PC-3 (cell line): ENCODE measurements at regions not wholly inside any gene's neighbourhood (a gene's known extent, or its start where the extent isn't known, plus 50 kb on each side); places are given as distances from the start of the nearest gene placed in this dataset.

Experiments
- ATAC-seq: fragments of 200-7000 bp; cut with Tn5 transposase; 2 replicates; pipeline ENCODE4 v1.9.1; 2020; ENCODE audit warnings: mild to moderate bottlenecking, moderate library complexity
- BruUV-seq: library from RNA; stranded (reverse); fragments of 400-500 nt; replicated peaks from 2 replicates; lab custom pipeline; 2021; lab: Mats Ljungman, UMichigan
- CTCF ChIA-PET: fragments of 300-600 bp; sonication (Branson Sonifier 250); formaldehyde crosslinking; loops from one replicate; lab custom pipeline; 2022; ENCODE audit warnings: antibody characterized with exemption; lab: Charles Lee
- POLR2A ChIA-PET: fragments of 300-600 bp; sonication (Branson Sonifier 250); formaldehyde crosslinking; loops from one replicate; lab custom pipeline; 2022; ENCODE audit warnings: antibody characterized with exemption; ENCODE audit not compliant: unreplicated experiment; lab: Charles Lee
- DNase-seq: peaks from one replicate; pipeline ENCODE4 v3.0.0-alpha.2; 2015
- H2AFZ ChIP-seq: fragments of 300-600 bp; sonication (generic); 2 replicates; pipeline ENCODE4 v1.6.0; 2016; ENCODE audit warnings: antibody characterized with exemption, low read length
- H3F3A ChIP-seq: fragments of 300-600 bp; sonication (generic); one replicate; pipeline ENCODE4 v1.6.0; 2017; ENCODE audit warnings: antibody characterized with exemption, low read length, control low read depth, mild to moderate bottlenecking; ENCODE audit not compliant: unreplicated experiment
- H3K27ac ChIP-seq: fragments of 300-600 bp; sonication (generic); 2 replicates; pipeline ENCODE4 v1.5.1; 2016; ENCODE audit warnings: mild to moderate bottlenecking, low read length
- H3K27me3 ChIP-seq: fragments of 300-600 bp; sonication (generic); 2 replicates; pipeline ENCODE4 v1.6.1; 2016; ENCODE audit warnings: low read length, mixed read lengths
- H3K36me3 ChIP-seq: fragments of 300-600 bp; sonication (generic); 2 replicates; pipeline ENCODE4 v1.6.1; 2016; ENCODE audit warnings: low read depth, mixed run types, low read length, mixed read lengths
- H3K4me1 ChIP-seq: fragments of 300-600 bp; sonication (generic); 2 replicates; pipeline ENCODE4 v1.5.1; 2016; ENCODE audit warnings: low read length; ENCODE audit not compliant: insufficient read depth
- H3K4me2 ChIP-seq: fragments of 300-600 bp; sonication (generic); 2 replicates; pipeline ENCODE4 v1.6.0; 2016; ENCODE audit warnings: low read length
- H3K4me3 ChIP-seq: fragments of 300-600 bp; sonication (generic); 2 replicates; pipeline ENCODE4 v1.5.1; 2016; ENCODE audit warnings: mild to moderate bottlenecking, low read length, mixed read lengths
- H3K79me2 ChIP-seq: fragments of 300-600 bp; sonication (generic); 2 replicates; pipeline ENCODE4 v1.6.1; 2017; ENCODE audit warnings: low read length, mixed read lengths
- H3K9ac ChIP-seq: fragments of 300-600 bp; sonication (generic); 2 replicates; pipeline ENCODE4 v1.6.0; 2016; ENCODE audit warnings: mild to moderate bottlenecking, low read length
- H3K9me2 ChIP-seq: fragments of 300-600 bp; sonication (generic); replicated peaks from 2 replicates; pipeline ENCODE4 v1.6.1; 2016; ENCODE audit warnings: mixed run types, low read length, mixed read lengths
- H3K9me3 ChIP-seq: fragments of 300-600 bp; sonication (generic); 2 replicates; pipeline ENCODE4 v1.6.1; 2016; ENCODE audit warnings: low read length, mixed read lengths
- H4K20me1 ChIP-seq: fragments of 300-600 bp; sonication (generic); 2 replicates; pipeline ENCODE4 v1.6.1; 2016; ENCODE audit warnings: low read length, mixed read lengths
- CTCF ChIP-seq: fragments of 300-600 bp; sonication (generic); conservative IDR thresholded peaks from 2 replicates; pipeline ENCODE4 v1.5.1; 2017; ENCODE audit warnings: antibody characterized with exemption, low read depth, mild to moderate bottlenecking, low read length
- EZH2 ChIP-seq: fragments of 300-600 bp; sonication (generic); IDR thresholded peaks from one replicate; pipeline ENCODE4 v1.6.1; 2017; ENCODE audit warnings: antibody characterized with exemption, mild to moderate bottlenecking, low read length; ENCODE audit not compliant: unreplicated experiment
- EZH2phosphoT487 ChIP-seq: fragments of 300-600 bp; sonication (generic); IDR thresholded peaks from 2 replicates; pipeline ENCODE4 v1.6.1; 2018; ENCODE audit warnings: mild to moderate bottlenecking, antibody characterized with exemption, low read length, borderline replicate concordance
- intact Hi-C: fragments of 100-400 bp; cut with micrococcal nuclease; formaldehyde crosslinking; loops from 2 replicates; pipeline ENCODE4 v1.9.0; 2023

- no peaks in the 10 kb centered on the region for H3K36me3 ChIP-seq
- H3K4me3 ChIP-seq = peak overlapping the region; percentile 37
- H3K9me3 ChIP-seq = no peaks in the 10 kb centered on the region
- peak overlapping the region; percentile 91 for H3K27ac ChIP-seq
- peak overlapping the region; percentile 74 for H3K4me2 ChIP-seq
- ATAC-seq (peak; percentile 97), DNase-seq (peak; percentile 86)
- TF ChIP-seq EZH2phosphoT487 (no peak), CTCF (no peak), EZH2 (no peak)
- H3F3A ChIP-seq = peaks cover 4% of the 10 kb centered on the region
- no peaks in the 10 kb centered on the region for H3K27me3 ChIP-seq
- CTCF ChIA-PET = no interaction called here
- no peaks in the 10 kb centered on the region for H4K20me1 ChIP-seq
- H3K9me2 ChIP-seq = no peaks in the 10 kb centered on the region
- no TSS peak for BruUV-seq
- POLR2A ChIA-PET = no interaction called here
- H2AFZ ChIP-seq = 0 out of 2 replicates have a peak overlapping the region, but pooled peaks have one; percentile 21
- H3K9ac ChIP-seq = peak overlapping the region; percentile 53
- H3K79me2 ChIP-seq = no peaks in the 10 kb centered on the region
- peaks cover 17% of the 10 kb centered on the region for H3K4me1 ChIP-seq
- intact Hi-C loops = loop anchor here (1.0 to 2.0 kb wide), 3 partner anchors 8 to 113 kb away; no protein-coding TSS in a partner anchor
These were observed 599.7 kb upstream of the FTMT start for GRCh38 chr5:121251954-121252353.

- Histone ChIP-seq H4K20me1 (no peaks in the 10 kb centered on the region), H2AFZ (no peak overlapping the region), H3F3A (no peaks in the 10 kb centered on the region), H3K4me2 (no peak overlapping the region), H3K36me3 (no peaks in the 10 kb centered on the region), H3K4me3 (no peak overlapping the region), H3K27me3 (no peaks in the 10 kb centered on the region), H3K9me2 (no peaks in the 10 kb centered on the region), H3K9me3 (no peaks in the 10 kb centered on the region), H3K79me2 (no peaks in the 10 kb centered on the region), H3K27ac (no peak overlapping the region), H3K4me1 (peaks cover 9% of the 10 kb centered on the region), H3K9ac (no peak overlapping the region)
- intact Hi-C loops = no loop called here
- DNase-seq = no peak
- ChIA-PET CTCF (no interaction called here), POLR2A (no interaction called here)
- TF ChIP-seq CTCF (no peak), EZH2 (no peak), EZH2phosphoT487 (no peak)
- no peak for ATAC-seq
- BruUV-seq = no TSS peak
These were observed 594.1 kb upstream of the FTMT start for GRCh38 chr5:121257621-121258020.

GRCh38 chr5:121263456-121263855, 588.2 kb upstream of the FTMT start:
- POLR2A ChIA-PET = no interaction called here
- Histone ChIP-seq H3K9me2 (no peaks in the 10 kb centered on the region), H3F3A (no peaks in the 10 kb centered on the region), H3K4me3 (no peak overlapping the region), H3K9ac (no peak overlapping the region), H3K27ac (no peak overlapping the region), H3K4me1 (peaks cover 8% of the 10 kb centered on the region; the same call in 1 of the 2 replicates), H3K9me3 (no peaks in the 10 kb centered on the region), H3K79me2 (no peaks in the 10 kb centered on the region), H3K27me3 (no peaks in the 10 kb centered on the region), H3K4me2 (no peak overlapping the region), H3K36me3 (no peaks in the 10 kb centered on the region), H4K20me1 (no peaks in the 10 kb centered on the region), H2AFZ (no peak overlapping the region)
- ATAC-seq (no peak), DNase-seq (no peak)
- intact Hi-C loops = no loop called here
- no peak for TF ChIP-seq CTCF
- TF ChIP-seq EZH2 = no peak
- TF ChIP-seq EZH2phosphoT487 = no peak
- BruUV-seq = no TSS peak
- CTCF ChIA-PET = no interaction called here
